GM12891 (cell line): ENCODE measurements at regions not wholly inside any gene's neighbourhood (a gene's known extent, or its start where the extent isn't known, plus 50 kb on each side); places are given as distances from the start of the nearest gene placed in this dataset.

ENCODE experiments used
- PAX5 ChIP-seq: IDR thresholded peaks from 2 replicates; pipeline ENCODE4 v1.6.1; 2011; ENCODE audit warnings: low read length, moderate library complexity, mild to moderate bottlenecking; ENCODE audit not compliant: insufficient read depth, severe bottlenecking
- POLR2A ChIP-seq: IDR thresholded peaks from 2 replicates; pipeline ENCODE4 v1.6.1; 2011; ENCODE audit warnings: low read depth, low read length, control low read depth
- POLR2AphosphoS5 ChIP-seq: IDR thresholded peaks from 2 replicates; pipeline ENCODE4 v1.6.1; 2011; ENCODE audit warnings: low read depth, low read length, control low read depth
- POU2F2 ChIP-seq: IDR thresholded peaks from 2 replicates; pipeline ENCODE4 v1.6.1; 2011; ENCODE audit warnings: low read depth, mild to moderate bottlenecking, control low read depth, low read length, moderate library complexity
- SPI1 ChIP-seq: IDR thresholded peaks from 2 replicates; pipeline ENCODE4 v1.6.1; 2011; ENCODE audit warnings: low read depth, low read length, control low read depth
- TAF1 ChIP-seq: IDR thresholded peaks from 2 replicates; pipeline ENCODE4 v1.6.1; 2011; ENCODE audit warnings: low read depth, low read length, control low read depth

DNA sequence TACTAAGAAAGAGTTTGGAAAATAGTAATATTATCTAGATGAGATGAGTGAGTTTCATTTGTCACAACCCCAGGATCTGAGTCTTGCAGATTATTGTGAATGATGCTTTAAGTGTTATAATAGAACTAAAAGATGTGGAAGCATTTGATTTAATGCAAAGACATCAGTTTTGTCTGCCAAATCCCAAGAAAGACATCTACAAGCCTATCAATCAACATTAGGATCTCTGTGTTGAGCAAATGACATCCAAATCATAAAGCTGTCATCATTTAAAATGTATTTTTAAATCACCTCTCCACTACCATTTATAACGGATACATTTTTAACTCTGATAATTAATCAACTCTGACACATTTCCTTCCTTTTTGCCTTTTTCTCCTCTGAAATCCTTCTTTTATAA is 310.8 kb upstream of the SLIT2 start:
- TF ChIP-seq POLR2A (no peak), SPI1 (no peak), POLR2AphosphoS5 (no peak), POU2F2 (no peak), TAF1 (no peak), PAX5 (no peak)
